HG03457 (cell line): ENCODE measurements at regions not wholly inside any gene's neighbourhood (a gene's known extent, or its start where the extent isn't known, plus 50 kb on each side); places are given as distances from the start of the nearest gene placed in this dataset.

Experiments used
- ATAC-seq: cut with Tn5 transposase; IDR thresholded peaks from one replicate; pipeline ENCODE4 v1.9.1; 2021; ENCODE audit warnings: moderate number of reproducible peaks; ENCODE audit not compliant: unreplicated experiment

DNA sequence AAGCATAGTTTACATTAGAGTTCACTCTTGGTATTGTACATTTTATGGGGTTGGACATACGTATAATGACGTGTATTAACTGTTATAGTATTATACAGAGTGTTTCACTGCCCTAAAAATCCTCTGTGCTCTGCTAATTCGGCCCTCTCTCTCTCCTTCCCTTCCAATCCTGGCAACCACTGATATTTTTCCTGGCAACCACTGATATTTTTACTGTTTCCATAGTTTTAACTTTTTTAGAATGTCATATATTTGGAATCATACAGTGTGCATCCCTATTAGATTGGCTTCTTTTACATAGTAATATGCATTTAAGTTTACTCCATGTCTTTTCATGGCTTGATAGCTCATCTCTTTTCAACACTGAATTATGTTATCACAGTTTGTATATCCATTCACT is 526.7 kb downstream of the RIT2 start:
- no peak for ATAC-seq

DNA sequence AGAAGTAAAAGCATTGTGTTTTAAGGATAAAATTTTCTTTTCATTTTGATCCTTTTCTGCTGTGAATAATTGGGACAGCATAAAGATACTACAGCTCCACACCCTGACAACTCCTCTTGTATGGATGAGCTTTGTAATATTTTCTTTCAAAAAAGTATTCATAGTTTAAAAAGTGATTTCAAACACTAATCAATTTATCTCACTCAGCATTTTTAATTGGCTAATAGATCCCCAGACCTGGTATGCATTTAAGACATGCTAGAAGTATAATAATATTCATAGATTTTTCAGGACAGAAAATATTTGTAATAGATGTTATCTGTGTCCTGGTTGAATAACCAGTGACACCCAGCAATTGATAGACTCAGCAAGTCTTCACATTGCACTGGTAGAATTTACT is 510.7 kb downstream of the RIT2 start:
- ATAC-seq: no peak

DNA sequence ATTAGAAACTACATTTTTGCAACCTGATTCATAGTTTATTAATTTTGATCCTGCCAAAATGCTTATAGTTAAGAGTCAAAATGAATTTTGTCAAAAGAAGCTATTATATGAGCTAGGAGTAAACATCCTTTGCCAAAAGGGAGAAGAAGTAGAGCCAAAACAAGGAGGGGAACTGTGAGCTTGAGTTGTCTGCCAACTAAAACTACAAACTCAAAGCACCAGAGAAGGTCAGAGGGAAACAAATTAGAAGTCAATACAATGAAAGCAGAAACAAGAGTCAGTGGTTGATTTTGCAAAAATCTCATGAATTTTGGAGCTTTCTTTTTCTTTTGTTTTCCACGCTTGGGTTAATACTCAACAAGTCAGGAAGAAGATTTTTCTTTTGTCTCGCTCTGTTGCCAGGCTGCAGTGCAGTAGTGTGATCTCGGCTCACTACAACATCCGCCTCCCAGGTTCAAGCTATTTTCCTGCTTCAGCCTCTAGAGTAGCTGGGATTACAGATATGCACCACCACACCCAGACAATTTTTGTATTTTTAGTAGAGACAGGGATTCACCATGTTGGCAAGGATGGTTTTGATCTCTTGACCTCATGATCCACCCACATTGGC is 508.5 kb downstream of the RIT2 start:
- no peak for ATAC-seq

DNA sequence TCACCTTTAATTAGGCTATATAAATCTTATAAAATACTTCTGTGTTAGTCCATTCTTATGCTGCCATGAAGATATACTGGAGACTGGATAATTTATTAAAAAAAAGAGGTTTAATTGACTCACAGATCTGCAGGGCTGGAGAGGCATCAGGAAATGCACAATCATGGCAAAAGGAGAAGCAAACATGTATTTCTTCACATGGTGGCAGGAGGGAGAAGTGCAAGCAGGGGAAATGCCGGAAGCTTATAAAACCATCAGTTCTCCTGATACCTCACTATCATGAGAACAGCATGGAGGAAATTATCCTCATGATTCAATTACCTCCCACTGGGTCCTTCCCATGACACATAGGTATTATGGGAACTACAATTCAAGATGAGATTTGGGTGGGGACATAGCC is 504.4 kb downstream of the RIT2 start:
- no peak for ATAC-seq

DNA sequence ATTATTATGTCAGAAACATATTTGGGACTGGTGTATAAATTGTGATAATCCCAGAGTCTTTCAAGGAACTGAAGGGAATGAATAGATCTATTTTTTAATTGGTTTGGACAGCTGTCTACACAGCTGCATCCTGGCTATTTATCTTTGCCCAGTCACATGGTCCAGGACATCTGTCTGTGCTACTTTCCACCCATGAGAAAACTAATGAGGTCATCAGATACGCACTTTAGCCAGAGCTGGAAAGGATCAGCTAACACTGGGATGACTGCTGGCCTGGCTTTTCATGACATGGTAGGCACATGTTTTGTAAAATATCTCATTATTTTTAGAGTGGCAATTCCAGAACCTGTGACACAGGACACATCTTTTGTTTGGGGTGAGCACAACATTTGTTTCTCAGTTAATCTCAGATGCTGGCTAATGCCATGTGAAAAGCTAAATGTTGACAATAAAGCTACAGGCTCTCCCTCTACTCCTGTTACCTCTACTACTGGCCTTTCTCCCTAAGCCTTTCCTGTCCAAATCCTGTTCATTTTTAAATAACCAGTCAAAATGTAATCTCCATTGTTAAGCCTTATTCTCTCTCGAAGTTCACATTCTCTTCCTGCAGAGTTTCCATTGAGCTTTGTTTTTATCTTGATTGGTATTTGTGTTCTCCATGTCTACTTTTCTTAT is 500.7 kb downstream of the RIT2 start:
- ATAC-seq: no peak

DNA sequence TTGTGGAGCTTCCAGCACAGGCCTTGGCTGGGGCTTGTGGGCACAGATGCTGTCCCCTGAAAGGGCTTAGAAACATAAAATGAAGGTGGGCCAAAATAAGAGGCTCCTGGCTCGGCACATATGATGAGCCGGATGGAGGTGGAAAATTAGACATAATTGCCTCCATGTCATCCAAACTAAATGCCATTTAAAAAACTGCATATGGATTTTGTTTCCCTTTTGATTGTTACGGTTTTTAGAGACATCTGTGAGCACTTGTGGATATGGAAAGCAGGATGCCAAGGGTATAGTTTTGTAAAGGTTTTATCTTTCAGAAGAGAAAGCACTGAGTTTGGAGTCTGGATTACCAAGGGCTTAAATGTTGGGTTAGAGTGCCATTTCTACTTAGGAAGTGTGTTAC is 498.3 kb downstream of the RIT2 start:
- no peak for ATAC-seq

DNA sequence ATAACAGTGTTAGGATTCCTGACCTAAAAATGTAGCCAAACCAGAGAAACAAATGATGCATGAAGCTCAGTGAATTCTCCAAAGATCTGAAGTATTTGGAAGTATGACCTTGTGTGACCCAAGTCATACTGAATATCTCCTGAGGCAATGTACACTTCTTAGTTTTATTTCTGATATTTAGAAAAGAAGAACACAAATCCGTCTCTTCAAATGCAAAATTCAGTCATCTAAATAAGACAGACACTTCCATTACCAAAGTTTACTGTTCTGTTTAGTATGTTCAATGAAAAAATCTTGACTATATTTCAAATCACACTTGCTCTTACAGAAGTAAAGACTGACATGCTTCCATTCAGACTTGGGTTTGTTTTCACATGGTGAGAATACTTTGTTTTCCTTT is 495.7 kb downstream of the RIT2 start:
- ATAC-seq: no peak

- no peak for ATAC-seq
These were observed 494.8 kb downstream of the RIT2 start for GRCh38 chr18:42620657-42621056.

GRCh38 chr18:42623935-42624334 is 491.6 kb downstream of the RIT2 start:
- no peak for ATAC-seq

DNA sequence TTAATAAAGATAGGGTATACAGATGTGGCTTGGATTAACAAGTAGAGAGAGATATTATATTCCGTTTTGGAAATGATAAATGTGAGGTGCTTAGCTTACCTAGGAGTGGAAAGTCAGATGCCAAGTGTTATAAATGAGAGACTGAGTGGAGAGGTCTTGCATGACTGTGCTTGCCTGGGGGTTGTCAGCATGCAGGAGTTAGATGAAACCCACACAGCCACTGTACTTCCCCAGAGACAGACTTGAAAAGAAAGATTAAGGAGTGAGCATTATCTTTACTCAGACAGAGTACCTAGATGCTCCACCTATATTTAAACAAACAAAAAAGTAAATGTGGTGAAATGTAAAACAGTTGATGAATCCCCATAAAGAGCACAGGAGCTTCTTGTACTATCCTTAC is 482.7 kb downstream of the RIT2 start:
- ATAC-seq: no peak

- ATAC-seq: no peak
These were observed 480.0 kb downstream of the RIT2 start for GRCh38 chr18:42635378-42636048.

GRCh38 chr18:42636309-42636708 is 479.2 kb downstream of the RIT2 start:
- ATAC-seq: no peak

DNA sequence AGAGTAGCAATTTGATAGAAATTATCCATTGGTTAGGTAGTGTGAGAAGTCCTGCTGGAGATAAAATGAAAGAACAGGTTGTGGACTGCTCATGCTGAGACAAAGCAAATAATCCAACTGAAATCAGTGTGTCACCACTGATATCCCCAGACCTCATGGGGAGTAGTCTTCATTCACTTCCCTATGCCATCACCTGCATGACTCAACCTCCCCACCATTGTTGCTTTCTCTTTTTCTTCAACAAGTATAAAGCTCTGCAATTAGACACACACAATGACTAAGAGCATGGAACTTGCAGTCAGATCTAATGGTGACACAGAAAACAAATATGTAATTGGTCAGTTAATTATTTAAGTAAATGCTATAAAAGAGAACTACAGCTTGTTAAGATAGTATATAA is 475.3 kb downstream of the RIT2 start:
- ATAC-seq: no peak

DNA sequence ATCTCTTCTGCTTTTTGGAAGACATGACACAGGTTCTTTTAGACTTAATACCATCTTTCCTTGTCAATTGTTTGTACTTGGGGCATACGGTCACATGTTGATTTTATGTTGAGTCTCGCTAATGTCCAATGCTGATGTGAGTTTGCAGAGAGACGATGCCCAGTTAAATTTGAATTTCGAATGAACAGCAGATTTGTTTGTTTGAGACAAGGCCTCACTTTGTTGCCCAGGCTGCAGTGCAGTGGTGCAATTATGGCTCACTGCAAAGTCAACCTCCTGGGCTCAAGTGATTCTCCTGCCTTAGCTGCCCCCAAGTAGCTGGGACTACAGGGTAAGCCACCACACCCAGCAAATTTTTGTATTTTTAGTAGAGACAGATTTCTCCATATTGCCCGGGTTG is 473.5 kb downstream of the RIT2 start:
- no peak for ATAC-seq

GRCh38 chr18:42644729-42645131 is 470.8 kb downstream of the RIT2 start:
- no peak for ATAC-seq

GRCh38 chr18:42649331-42650035 is 466.0 kb downstream of the RIT2 start:
- ATAC-seq: no peak

- no peak for ATAC-seq
These were observed 460.9 kb downstream of the RIT2 start for GRCh38 chr18:42654556-42654955.

DNA sequence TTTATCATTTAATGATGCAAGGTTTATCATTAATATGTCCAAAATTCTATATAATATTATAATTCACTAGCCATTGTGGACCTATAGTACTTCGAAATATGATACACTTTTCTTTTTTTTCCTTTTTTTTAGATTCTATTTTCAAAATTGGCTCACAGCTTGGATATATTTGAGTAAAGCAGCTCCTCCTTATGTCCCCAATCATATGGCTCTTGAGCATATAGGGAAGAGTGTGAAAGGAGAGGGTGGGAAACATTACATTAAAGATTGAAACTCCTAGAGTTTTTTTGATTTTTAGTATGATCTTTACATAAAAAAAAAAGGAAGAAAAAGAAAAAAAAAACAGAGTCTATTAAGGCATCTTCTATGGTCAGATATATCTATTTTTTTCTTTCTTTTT is 457.9 kb downstream of the RIT2 start:
- ATAC-seq: no peak

- ATAC-seq: no peak
These were observed 457.3 kb downstream of the RIT2 start for GRCh38 chr18:42658171-42658570.

DNA sequence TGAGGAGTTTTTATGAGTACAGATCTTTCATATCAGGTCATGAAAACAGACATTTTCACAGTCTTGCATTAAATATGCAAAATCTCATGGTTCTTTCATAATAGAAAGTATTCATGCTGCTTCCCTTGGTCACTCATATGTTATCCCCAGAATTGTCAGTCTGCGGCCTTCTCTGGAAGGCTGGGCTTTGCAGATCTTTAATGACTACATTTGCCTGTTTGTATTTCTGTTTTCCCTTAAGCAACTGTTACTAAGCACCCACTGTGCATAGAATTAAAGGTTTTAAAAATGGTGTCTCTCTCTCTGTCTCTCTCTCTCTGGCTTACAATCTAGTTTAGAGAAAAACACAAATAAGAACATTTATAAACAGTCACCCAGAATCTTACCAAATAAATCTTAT is 456.3 kb downstream of the RIT2 start:
- ATAC-seq: no peak

DNA sequence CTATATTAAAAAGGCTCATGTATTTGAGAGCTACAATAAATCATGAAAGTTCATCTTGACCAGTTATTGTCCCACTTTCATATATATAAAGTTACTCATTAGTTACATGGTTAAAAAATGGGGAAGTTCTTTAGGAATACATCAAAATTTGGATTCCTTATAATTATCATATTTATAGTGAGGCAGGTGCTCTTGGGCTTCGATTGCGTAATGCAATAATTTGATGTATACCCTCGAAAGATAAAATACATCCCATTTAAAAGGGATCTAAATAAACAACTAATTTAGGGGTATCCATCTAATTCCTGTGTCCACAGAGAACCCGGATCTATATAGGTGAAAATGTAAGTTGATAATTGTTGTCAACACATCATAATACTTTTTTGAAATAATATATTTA is 444.6 kb downstream of the RIT2 start:
- no peak for ATAC-seq

DNA sequence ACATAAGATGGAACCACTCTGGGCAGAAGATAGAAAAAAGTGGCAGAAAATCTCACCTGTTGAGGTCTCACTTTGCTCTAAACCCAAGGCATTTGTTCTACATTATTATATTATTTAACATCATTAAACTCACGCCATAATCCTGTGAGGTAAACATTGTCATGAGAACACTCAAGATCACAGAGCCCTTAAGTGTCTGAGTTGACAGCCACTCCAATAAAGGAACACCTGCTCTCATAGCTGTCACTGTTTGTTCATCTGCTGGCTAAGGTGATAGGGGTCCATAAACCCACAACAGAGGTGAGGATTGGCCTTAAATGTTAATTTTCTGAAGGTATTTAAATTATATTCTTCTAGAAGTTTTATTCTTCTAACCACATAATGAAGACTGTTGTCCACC is 439.7 kb downstream of the RIT2 start:
- ATAC-seq: no peak
